ENCODE measurements at regions not wholly inside any gene's neighbourhood (a gene's known extent, or its start where the extent isn't known, plus 50 kb on each side); places are given as distances from the start of the nearest gene placed in this dataset.

DNA sequence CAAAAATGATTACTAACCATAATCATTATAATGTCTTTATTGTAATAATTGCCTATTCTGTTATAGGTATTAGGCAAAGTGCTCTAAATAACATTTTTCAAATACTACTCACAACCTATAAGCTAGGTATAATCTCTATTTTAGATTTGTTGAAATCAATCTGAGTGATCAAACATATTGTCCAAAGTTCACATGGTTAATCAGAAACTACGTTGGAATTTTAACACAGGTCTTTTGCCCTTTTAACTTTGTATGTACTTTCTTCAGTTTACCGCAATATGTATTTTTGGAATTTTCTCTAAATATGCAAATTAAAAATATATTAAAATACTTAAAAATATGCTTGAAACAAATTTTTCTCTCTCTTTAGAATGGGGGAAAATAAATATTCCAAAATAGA, 1563.2 kb downstream of the KCNT2 start:
- ATAC-seq (no peak), DNase-seq (ENCODE audit: low read depth in 1 of 2, low spot score in 1 of 2) (no peak), FAIRE-seq (no peak)
- WGBS (ENCODE audit: missing lambda C conversion rate), result 51% methylated on average over 2 of the region's 2 CpGs
- H3K4me3 ChIP-seq, result no peak overlapping the region
- TF ChIP-seq HOXB5 (CRISPR knock-in tag; IDR thresholded peaks at IDR 0.05) (no peak), CBX2 (IDR thresholded peaks at IDR 0.05; ENCODE audit: borderline replicate concordance, low read depth) (no peak), FOSB (CRISPR knock-in tag; IDR thresholded peaks at IDR 0.05) (no peak), EHF (CRISPR knock-in tag; IDR thresholded peaks at IDR 0.05) (no peak), MAZ (IDR thresholded peaks at IDR 0.05; ENCODE audit: borderline replicate concordance, low read depth, low read length) (no peak), HOXA7 (CRISPR knock-in tag; IDR thresholded peaks at IDR 0.05) (no peak), MYC (IDR thresholded peaks at IDR 0.05; ENCODE audit: borderline replicate concordance, low read length) (no peak), FOXS1 (CRISPR knock-in tag; IDR thresholded peaks at IDR 0.05) (no peak), HOXB13 (CRISPR knock-in tag; IDR thresholded peaks at IDR 0.05; ENCODE audit: low read depth) (no peak), CHD4 (IDR thresholded peaks at IDR 0.05; ENCODE audit: borderline replicate concordance) (no peak), KDM1A (IDR thresholded peaks at IDR 0.05; ENCODE audit: low read depth) (no peak), ESRRA (IDR thresholded peaks at IDR 0.05; ENCODE audit: borderline replicate concordance, low read length) (no peak), ZNF302 (CRISPR knock-in tag; IDR thresholded peaks at IDR 0.05) (no peak), CHD2 (IDR thresholded peaks at IDR 0.05; ENCODE audit: low read length, partially characterized antibody) (no peak), NPAS2 (CRISPR knock-in tag; IDR thresholded peaks at IDR 0.05; ENCODE audit: borderline replicate concordance) (no peak)
- TF ChIP-seq, protein P1, sequence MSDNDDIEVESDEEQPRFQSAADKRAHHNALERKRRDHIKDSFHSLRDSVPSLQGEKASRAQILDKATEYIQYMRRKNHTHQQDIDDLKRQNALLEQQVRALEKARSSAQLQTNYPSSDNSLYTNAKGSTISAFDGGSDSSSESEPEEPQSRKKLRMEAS (IDR thresholded peaks at IDR 0.05), result no peak
- TF ChIP-seq, protein P2, sequence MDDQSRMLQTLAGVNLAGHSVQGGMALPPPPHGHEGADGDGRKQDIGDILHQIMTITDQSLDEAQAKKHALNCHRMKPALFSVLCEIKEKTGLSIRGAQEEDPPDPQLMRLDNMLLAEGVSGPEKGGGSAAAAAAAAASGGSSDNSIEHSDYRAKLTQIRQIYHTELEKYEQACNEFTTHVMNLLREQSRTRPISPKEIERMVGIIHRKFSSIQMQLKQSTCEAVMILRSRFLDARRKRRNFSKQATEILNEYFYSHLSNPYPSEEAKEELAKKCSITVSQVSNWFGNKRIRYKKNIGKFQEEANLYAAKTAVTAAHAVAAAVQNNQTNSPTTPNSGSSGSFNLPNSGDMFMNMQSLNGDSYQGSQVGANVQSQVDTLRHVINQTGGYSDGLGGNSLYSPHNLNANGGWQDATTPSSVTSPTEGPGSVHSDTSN (IDR thresholded peaks at IDR 0.05), result no peak
- TF ChIP-seq, protein P3, sequence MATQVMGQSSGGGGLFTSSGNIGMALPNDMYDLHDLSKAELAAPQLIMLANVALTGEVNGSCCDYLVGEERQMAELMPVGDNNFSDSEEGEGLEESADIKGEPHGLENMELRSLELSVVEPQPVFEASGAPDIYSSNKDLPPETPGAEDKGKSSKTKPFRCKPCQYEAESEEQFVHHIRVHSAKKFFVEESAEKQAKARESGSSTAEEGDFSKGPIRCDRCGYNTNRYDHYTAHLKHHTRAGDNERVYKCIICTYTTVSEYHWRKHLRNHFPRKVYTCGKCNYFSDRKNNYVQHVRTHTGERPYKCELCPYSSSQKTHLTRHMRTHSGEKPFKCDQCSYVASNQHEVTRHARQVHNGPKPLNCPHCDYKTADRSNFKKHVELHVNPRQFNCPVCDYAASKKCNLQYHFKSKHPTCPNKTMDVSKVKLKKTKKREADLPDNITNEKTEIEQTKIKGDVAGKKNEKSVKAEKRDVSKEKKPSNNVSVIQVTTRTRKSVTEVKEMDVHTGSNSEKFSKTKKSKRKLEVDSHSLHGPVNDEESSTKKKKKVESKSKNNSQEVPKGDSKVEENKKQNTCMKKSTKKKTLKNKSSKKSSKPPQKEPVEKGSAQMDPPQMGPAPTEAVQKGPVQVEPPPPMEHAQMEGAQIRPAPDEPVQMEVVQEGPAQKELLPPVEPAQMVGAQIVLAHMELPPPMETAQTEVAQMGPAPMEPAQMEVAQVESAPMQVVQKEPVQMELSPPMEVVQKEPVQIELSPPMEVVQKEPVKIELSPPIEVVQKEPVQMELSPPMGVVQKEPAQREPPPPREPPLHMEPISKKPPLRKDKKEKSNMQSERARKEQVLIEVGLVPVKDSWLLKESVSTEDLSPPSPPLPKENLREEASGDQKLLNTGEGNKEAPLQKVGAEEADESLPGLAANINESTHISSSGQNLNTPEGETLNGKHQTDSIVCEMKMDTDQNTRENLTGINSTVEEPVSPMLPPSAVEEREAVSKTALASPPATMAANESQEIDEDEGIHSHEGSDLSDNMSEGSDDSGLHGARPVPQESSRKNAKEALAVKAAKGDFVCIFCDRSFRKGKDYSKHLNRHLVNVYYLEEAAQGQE (IDR thresholded peaks at IDR 0.05), result no peak
- TF ChIP-seq, protein P4, sequence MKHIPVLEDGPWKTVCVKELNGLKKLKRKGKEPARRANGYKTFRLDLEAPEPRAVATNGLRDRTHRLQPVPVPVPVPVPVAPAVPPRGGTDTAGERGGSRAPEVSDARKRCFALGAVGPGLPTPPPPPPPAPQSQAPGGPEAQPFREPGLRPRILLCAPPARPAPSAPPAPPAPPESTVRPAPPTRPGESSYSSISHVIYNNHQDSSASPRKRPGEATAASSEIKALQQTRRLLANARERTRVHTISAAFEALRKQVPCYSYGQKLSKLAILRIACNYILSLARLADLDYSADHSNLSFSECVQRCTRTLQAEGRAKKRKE (CRISPR knock-in tag; IDR thresholded peaks at IDR 0.05; ENCODE audit: low read depth), result no peak
- no peak overlapping the region for H3K4me2 ChIP-seq
- POLR2A ChIA-PET, result no interaction called here
- CTCF ChIA-PET, result no interaction called here
- H3K9me3 ChIP-seq, result no peaks in the 10 kb centered on the region
- no peaks in the 10 kb centered on the region for H3K4me1 ChIP-seq
- H3K27ac ChIP-seq, result no peak overlapping the region

DNA sequence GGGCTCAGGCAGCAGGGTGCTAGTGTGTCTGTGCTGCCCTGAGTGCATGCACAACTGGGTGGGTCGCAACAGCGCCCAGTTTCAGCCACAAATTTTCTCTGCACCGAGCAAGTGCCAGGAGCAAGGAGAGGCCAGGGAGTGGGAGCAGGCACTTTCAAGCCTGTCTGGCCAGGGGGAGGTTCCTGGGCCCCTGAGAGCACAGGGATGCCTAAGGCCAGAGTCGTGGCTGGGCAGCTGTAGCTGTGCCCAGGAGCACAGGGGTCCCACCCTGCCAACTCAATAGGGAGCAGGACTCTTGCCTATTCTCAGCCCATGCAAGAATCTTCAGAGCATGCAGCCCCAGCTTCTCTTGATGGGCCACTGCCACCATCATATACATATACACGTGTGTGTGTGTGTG, 1577.4 kb downstream of the KCNT2 start:
- no peak overlapping the region for H3K4me2 ChIP-seq
- no peaks in the 10 kb centered on the region; the same call in 2 of the 3 replicates for H3K9me3 ChIP-seq
- ChIA-PET POLR2A (no interaction called here), CTCF (no interaction called here)
- ATAC-seq (no peak), FAIRE-seq (no peak), DNase-seq (ENCODE audit: low read depth in 1 of 2, low spot score in 1 of 2) (no peak)
- no peak overlapping the region for H3K4me3 ChIP-seq
- no peak overlapping the region for H3K27ac ChIP-seq
- H3K4me1 ChIP-seq, result no peaks in the 10 kb centered on the region
- 37% methylated on average over 5 of the region's 5 CpGs for WGBS (ENCODE audit: missing lambda C conversion rate)
- TF ChIP-seq SREBF2 (IDR thresholded peaks at IDR 0.05), result no peak
- TF ChIP-seq BHLHE40 (IDR thresholded peaks at IDR 0.05; ENCODE audit: low read depth, low read length), result no peak
- TF ChIP-seq, protein P3 (IDR thresholded peaks at IDR 0.05), result no peak
- no peak for TF ChIP-seq RNF2 (IDR thresholded peaks at IDR 0.05; ENCODE audit: borderline replicate concordance, low read depth)
- TF ChIP-seq ZSCAN20 (CRISPR knock-in tag; IDR thresholded peaks at IDR 0.05), result no peak
- TF ChIP-seq NR3C1 (IDR thresholded peaks at IDR 0.05), result no peak
- TF ChIP-seq, protein P5, sequence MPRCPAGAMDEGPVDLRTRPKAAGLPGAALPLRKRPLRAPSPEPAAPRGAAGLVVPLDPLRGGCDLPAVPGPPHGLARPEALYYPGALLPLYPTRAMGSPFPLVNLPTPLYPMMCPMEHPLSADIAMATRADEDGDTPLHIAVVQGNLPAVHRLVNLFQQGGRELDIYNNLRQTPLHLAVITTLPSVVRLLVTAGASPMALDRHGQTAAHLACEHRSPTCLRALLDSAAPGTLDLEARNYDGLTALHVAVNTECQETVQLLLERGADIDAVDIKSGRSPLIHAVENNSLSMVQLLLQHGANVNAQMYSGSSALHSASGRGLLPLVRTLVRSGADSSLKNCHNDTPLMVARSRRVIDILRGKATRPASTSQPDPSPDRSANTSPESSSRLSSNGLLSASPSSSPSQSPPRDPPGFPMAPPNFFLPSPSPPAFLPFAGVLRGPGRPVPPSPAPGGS (IDR thresholded peaks at IDR 0.05), result no peak
- TF ChIP-seq JUN (IDR thresholded peaks at IDR 0.05), result no peak
- no peak for TF ChIP-seq CHD4 (IDR thresholded peaks at IDR 0.05; ENCODE audit: borderline replicate concordance)
- no peak for TF ChIP-seq MYC (IDR thresholded peaks at IDR 0.05; ENCODE audit: borderline replicate concordance, low read length)
- TF ChIP-seq NFE2L2 (conservative IDR thresholded peaks at IDR 0.05; ENCODE audit: low read length), result no peak

Measured in A549 (cell line).